ENCODE measurements at regions not wholly inside any gene's neighbourhood (a gene's known extent, or its start where the extent isn't known, plus 50 kb on each side); places are given as distances from the start of the nearest gene placed in this dataset.

DNA sequence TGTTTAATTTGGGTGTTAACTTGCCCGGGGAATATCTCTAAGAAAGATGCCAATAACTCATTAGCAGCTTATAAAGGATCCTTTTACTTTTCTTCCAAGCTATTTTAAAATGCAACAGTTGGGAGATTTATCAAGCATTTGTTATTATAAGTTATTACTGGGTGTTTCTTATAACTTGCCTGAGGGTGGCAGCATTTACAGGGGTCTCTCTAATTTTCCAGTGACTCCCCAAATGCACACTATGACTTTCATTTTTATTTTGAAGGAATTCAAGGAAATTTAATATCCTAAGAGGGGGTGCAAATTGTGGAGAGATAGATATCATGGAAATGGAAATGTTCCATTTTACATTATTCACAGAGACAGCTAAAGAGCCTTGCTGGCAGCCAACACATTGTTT lies 138.0 kb downstream of the PDGFRA start:
- no peak overlapping the region for H3K4me2 ChIP-seq
- H3K27ac ChIP-seq, result no peak overlapping the region
- WGBS (ENCODE audit: missing lambda C conversion rate), result 0% methylated on average over 1 of the region's 1 CpG
- no peak for FAIRE-seq
- ChIA-PET CTCF (no interaction called here), POLR2A (no interaction called here)
- H3K9me3 ChIP-seq, result no peaks in the 10 kb centered on the region
- no peak for DNase-seq (ENCODE audit: low read depth in 1 of 2, low spot score in 1 of 2)
- H3K4me1 ChIP-seq, result no peaks in the 10 kb centered on the region
- ATAC-seq, result no peak
- no peak overlapping the region for H3K4me3 ChIP-seq
- TF ChIP-seq MAFK (IDR thresholded peaks at IDR 0.05; ENCODE audit: partially characterized antibody), result no peak
- TF ChIP-seq HEYL (CRISPR knock-in tag; IDR thresholded peaks at IDR 0.05), result no peak
- no peak for TF ChIP-seq CHD2 (IDR thresholded peaks at IDR 0.05; ENCODE audit: low read length, partially characterized antibody)
- TF ChIP-seq HOXA7 (CRISPR knock-in tag; IDR thresholded peaks at IDR 0.05), result no peak
- TF ChIP-seq PHF8 (IDR thresholded peaks at IDR 0.05; ENCODE audit: borderline replicate concordance, low read depth), result no peak
- TF ChIP-seq CBX2 (IDR thresholded peaks at IDR 0.05; ENCODE audit: borderline replicate concordance, low read depth), result no peak

DNA sequence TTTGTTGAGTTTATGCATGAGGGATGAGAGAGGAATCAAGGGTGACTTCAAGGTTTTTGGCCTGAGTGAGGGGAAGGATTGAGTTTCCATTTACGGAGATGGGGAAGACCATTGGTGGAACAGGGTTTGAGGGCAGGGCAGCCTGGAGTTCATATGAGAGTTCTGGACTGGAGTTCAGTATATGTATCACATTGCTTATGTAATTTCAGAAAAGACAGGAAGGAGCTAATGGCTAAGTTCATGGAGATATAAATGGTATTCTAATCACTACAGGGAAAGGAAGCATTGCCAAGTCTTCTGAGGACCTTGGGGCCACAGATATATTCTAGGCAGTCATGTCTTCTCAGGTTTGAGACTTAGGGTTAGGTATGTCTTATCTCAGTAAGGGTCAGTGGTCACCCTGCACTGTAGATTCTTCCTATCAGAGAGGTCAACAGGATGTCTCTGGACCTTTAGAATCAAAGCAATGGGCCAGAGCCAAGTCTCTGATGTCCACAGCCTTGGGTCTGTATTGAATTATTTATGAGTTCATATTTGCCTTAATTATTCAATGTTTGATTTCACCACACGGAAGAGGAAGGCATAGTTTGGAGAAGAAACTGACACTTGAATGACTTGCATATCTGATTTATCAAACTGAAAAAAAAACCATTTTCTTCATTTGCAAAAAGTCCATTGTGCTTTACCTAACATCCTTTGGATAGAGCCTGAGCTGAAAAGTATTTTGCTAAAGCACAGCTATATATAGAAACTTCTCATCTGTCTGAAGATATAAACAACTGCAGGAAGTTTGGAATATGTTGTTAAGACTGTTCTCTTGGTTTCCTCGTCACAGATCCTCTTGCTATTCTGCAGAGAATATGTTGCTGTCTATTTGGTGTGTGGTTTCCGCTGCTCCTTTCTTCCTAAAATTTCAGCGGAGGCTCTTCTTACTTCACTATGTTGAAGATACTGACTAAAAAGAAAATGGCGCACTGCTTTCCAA lies 139.5 kb downstream of the PDGFRA start:
- DNase-seq (ENCODE audit: low read depth in 1 of 2, low spot score in 1 of 2) (no peak), ATAC-seq (no peak), FAIRE-seq (no peak)
- WGBS (ENCODE audit: missing lambda C conversion rate), result 34% methylated on average over 6 of the region's 6 CpGs
- Histone ChIP-seq H3K4me1 (no peaks in the 10 kb centered on the region), H3K9me3 (no peaks in the 10 kb centered on the region), H3K27ac (no peak overlapping the region), H3K4me2 (no peak overlapping the region), H3K4me3 (no peak overlapping the region)
- CTCF ChIA-PET, result no interaction called here
- POLR2A ChIA-PET, result no interaction called here
- TF ChIP-seq, protein P1, sequence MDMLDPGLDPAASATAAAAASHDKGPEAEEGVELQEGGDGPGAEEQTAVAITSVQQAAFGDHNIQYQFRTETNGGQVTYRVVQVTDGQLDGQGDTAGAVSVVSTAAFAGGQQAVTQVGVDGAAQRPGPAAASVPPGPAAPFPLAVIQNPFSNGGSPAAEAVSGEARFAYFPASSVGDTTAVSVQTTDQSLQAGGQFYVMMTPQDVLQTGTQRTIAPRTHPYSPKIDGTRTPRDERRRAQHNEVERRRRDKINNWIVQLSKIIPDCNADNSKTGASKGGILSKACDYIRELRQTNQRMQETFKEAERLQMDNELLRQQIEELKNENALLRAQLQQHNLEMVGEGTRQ (IDR thresholded peaks at IDR 0.05), result no peak
- no peak for TF ChIP-seq NFE2L2 (conservative IDR thresholded peaks at IDR 0.05; ENCODE audit: low read length)
- TF ChIP-seq RCOR1 (IDR thresholded peaks at IDR 0.05; ENCODE audit: low read depth, low read length), result no peak
- no peak for TF ChIP-seq ZNF302 (CRISPR knock-in tag; IDR thresholded peaks at IDR 0.05)
- no peak for TF ChIP-seq FOXS1 (CRISPR knock-in tag; IDR thresholded peaks at IDR 0.05)
- TF ChIP-seq POLR2AphosphoS2 (conservative IDR thresholded peaks at IDR 0.05; ENCODE audit: low read length), result no peak
- TF ChIP-seq, protein P2, sequence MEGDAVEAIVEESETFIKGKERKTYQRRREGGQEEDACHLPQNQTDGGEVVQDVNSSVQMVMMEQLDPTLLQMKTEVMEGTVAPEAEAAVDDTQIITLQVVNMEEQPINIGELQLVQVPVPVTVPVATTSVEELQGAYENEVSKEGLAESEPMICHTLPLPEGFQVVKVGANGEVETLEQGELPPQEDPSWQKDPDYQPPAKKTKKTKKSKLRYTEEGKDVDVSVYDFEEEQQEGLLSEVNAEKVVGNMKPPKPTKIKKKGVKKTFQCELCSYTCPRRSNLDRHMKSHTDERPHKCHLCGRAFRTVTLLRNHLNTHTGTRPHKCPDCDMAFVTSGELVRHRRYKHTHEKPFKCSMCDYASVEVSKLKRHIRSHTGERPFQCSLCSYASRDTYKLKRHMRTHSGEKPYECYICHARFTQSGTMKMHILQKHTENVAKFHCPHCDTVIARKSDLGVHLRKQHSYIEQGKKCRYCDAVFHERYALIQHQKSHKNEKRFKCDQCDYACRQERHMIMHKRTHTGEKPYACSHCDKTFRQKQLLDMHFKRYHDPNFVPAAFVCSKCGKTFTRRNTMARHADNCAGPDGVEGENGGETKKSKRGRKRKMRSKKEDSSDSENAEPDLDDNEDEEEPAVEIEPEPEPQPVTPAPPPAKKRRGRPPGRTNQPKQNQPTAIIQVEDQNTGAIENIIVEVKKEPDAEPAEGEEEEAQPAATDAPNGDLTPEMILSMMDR (IDR thresholded peaks at IDR 0.05), result no peak
- no peak for TF ChIP-seq HEYL (CRISPR knock-in tag; IDR thresholded peaks at IDR 0.05)
- TF ChIP-seq RAD21 (conservative IDR thresholded peaks at IDR 0.05 in 1 of 2, IDR thresholded peaks at IDR 0.05 in 1 of 2), result no peak
- TF ChIP-seq JUNB (IDR thresholded peaks at IDR 0.05), result no peak
- TF ChIP-seq, protein P3, sequence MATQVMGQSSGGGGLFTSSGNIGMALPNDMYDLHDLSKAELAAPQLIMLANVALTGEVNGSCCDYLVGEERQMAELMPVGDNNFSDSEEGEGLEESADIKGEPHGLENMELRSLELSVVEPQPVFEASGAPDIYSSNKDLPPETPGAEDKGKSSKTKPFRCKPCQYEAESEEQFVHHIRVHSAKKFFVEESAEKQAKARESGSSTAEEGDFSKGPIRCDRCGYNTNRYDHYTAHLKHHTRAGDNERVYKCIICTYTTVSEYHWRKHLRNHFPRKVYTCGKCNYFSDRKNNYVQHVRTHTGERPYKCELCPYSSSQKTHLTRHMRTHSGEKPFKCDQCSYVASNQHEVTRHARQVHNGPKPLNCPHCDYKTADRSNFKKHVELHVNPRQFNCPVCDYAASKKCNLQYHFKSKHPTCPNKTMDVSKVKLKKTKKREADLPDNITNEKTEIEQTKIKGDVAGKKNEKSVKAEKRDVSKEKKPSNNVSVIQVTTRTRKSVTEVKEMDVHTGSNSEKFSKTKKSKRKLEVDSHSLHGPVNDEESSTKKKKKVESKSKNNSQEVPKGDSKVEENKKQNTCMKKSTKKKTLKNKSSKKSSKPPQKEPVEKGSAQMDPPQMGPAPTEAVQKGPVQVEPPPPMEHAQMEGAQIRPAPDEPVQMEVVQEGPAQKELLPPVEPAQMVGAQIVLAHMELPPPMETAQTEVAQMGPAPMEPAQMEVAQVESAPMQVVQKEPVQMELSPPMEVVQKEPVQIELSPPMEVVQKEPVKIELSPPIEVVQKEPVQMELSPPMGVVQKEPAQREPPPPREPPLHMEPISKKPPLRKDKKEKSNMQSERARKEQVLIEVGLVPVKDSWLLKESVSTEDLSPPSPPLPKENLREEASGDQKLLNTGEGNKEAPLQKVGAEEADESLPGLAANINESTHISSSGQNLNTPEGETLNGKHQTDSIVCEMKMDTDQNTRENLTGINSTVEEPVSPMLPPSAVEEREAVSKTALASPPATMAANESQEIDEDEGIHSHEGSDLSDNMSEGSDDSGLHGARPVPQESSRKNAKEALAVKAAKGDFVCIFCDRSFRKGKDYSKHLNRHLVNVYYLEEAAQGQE (IDR thresholded peaks at IDR 0.05), result no peak
- TF ChIP-seq CBX2 (IDR thresholded peaks at IDR 0.05; ENCODE audit: borderline replicate concordance, low read depth), result no peak
- no peak for TF ChIP-seq HOXA7 (CRISPR knock-in tag; IDR thresholded peaks at IDR 0.05)

Measured in A549 (cell line).